SU-DHL-6 (cell line): ENCODE measurements at regions not wholly inside any gene's neighbourhood (a gene's known extent, or its start where the extent isn't known, plus 50 kb on each side); places are given as distances from the start of the nearest gene placed in this dataset.

Source experiments
- H2AFZ ChIP-seq: fragments of 200-600 bp; sonication (generic); 2 replicates; pipeline ENCODE4 v1.6.1; 2014; ENCODE audit warnings: low read depth, mild to moderate bottlenecking, moderate library complexity, mixed read lengths, antibody characterized with exemption, low read length; ENCODE audit not compliant: severe bottlenecking
- H3F3A ChIP-seq: fragments of 200-600 bp; shearing (Covaris generic); 2 replicates; pipeline ENCODE4 v1.6.0; 2016; ENCODE audit warnings: antibody characterized with exemption, mild to moderate bottlenecking; ENCODE audit not compliant: insufficient read depth
- H3K27ac ChIP-seq: fragments of 200-600 bp; sonication (generic); 2 replicates; pipeline ENCODE4 v1.5.1; 2016; ENCODE audit warnings: low read depth, mild to moderate bottlenecking, low read length, moderate library complexity, mixed read lengths
- H3K27me3 ChIP-seq: fragments of 200-600 bp; sonication (generic), shearing (Covaris generic); 2 replicates; pipeline ENCODE4 v1.6.0; 2014; ENCODE audit warnings: mild to moderate bottlenecking, low read length
- H3K36me3 ChIP-seq: fragments of 200-600 bp; sonication (generic); 2 replicates; pipeline ENCODE4 v1.6.1; 2014; ENCODE audit warnings: mild to moderate bottlenecking, low read length, mixed read lengths
- H3K4me2 ChIP-seq: fragments of 300-600, 200-600 bp; shearing (Covaris generic), sonication (generic); 2 replicates; pipeline ENCODE4 v1.6.0; 2014; ENCODE audit warnings: low read length, low read depth, mild to moderate bottlenecking; ENCODE audit not compliant: poor library complexity, severe bottlenecking
- H3K4me3 ChIP-seq: fragments of 200-600 bp; sonication (generic); 2 replicates; pipeline ENCODE4 v1.5.1; 2014; ENCODE audit warnings: antibody characterized with exemption, low read length, mild to moderate bottlenecking, mixed read lengths; ENCODE audit not compliant: insufficient read depth, poor library complexity, severe bottlenecking
- H3K79me2 ChIP-seq: fragments of 200-600 bp; sonication (generic); 2 replicates; pipeline ENCODE4 v1.6.1; 2014; ENCODE audit warnings: mild to moderate bottlenecking, low read length, moderate library complexity; ENCODE audit not compliant: insufficient read depth
- H3K9ac ChIP-seq: fragments of 200-600 bp; sonication (generic); 2 replicates; pipeline ENCODE4 v1.7.0; 2014; ENCODE audit warnings: mild to moderate bottlenecking, low read length
- H3K9me2 ChIP-seq: fragments of 200-600 bp; sonication (generic); replicated peaks from 2 replicates; pipeline ENCODE4 v1.6.1; 2014; ENCODE audit warnings: low read length; ENCODE audit not compliant: insufficient read depth
- H3K9me3 ChIP-seq: fragments of 200-600 bp; sonication (generic); 2 replicates; pipeline ENCODE4 v1.6.1; 2014; ENCODE audit warnings: low read length, mixed read lengths; ENCODE audit not compliant: insufficient read depth
- H4K20me1 ChIP-seq: fragments of 200-600 bp; sonication (generic); 2 replicates; pipeline ENCODE4 v1.6.1; 2014; ENCODE audit warnings: low read depth, mild to moderate bottlenecking, antibody characterized with exemption, low read length, moderate library complexity, mixed read lengths
- EZH2phosphoT487 ChIP-seq: fragments of 200-600 bp; sonication (generic), shearing (Covaris generic); conservative IDR thresholded peaks from 2 replicates; pipeline ENCODE4 v1.6.1; 2018; ENCODE audit warnings: mild to moderate bottlenecking, antibody characterized with exemption, low read length, moderate library complexity, mixed read lengths
- TF ChIP-seq, protein P1 (sequence below): fragments of 200-600 bp; sonication (generic); IDR thresholded peaks from one replicate; pipeline ENCODE4 v1.5.1; 2017; ENCODE audit warnings: antibody characterized with exemption, mild to moderate bottlenecking, low read length, moderate library complexity; ENCODE audit not compliant: insufficient read depth, poor library complexity, severe bottlenecking

GRCh38 chr5:82364497-82364896 is 86.3 kb upstream of the RPS23 start:
- Histone ChIP-seq H3K4me2 (no peak overlapping the region), H3K4me3 (no peak overlapping the region), H3K79me2 (no peaks in the 10 kb centered on the region), H3K36me3 (no peaks in the 10 kb centered on the region), H4K20me1 (no peaks in the 10 kb centered on the region), H3K27ac (no peak overlapping the region), H3K9me3 (no peaks in the 10 kb centered on the region), H3K9me2 (no peaks in the 10 kb centered on the region), H3K27me3 (no peaks in the 10 kb centered on the region), H2AFZ (no peak overlapping the region), H3K9ac (no peak overlapping the region), H3F3A (no peaks in the 10 kb centered on the region)
- no peak for TF ChIP-seq EZH2phosphoT487
- TF ChIP-seq, protein P1, sequence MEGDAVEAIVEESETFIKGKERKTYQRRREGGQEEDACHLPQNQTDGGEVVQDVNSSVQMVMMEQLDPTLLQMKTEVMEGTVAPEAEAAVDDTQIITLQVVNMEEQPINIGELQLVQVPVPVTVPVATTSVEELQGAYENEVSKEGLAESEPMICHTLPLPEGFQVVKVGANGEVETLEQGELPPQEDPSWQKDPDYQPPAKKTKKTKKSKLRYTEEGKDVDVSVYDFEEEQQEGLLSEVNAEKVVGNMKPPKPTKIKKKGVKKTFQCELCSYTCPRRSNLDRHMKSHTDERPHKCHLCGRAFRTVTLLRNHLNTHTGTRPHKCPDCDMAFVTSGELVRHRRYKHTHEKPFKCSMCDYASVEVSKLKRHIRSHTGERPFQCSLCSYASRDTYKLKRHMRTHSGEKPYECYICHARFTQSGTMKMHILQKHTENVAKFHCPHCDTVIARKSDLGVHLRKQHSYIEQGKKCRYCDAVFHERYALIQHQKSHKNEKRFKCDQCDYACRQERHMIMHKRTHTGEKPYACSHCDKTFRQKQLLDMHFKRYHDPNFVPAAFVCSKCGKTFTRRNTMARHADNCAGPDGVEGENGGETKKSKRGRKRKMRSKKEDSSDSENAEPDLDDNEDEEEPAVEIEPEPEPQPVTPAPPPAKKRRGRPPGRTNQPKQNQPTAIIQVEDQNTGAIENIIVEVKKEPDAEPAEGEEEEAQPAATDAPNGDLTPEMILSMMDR: no peak

DNA sequence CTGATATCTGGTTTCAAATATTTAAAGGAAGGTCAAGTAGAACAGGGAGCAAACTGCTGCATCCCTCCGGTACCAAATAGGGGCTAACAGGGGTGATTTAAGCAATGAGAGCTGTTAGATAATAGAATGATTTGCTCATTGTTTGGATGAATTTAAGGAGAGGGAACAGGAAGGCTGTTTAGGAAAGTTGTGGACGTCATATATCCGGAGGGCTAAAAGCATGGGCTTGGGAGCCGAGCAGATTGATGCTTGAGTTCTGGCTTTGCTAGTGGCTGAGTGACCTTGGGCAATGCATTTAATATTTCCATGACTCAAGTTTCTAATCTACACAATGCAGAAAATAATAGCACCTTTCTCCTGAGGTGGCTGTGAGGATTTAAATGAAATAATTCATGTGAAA is 85.4 kb upstream of the RPS23 start:
- Histone ChIP-seq H3K9me2 (no peaks in the 10 kb centered on the region), H3K9ac (no peak overlapping the region), H3F3A (no peaks in the 10 kb centered on the region), H4K20me1 (no peaks in the 10 kb centered on the region), H2AFZ (no peak overlapping the region), H3K27ac (no peak overlapping the region), H3K9me3 (no peaks in the 10 kb centered on the region), H3K4me3 (no peak overlapping the region), H3K79me2 (no peaks in the 10 kb centered on the region), H3K4me2 (no peak overlapping the region), H3K27me3 (no peaks in the 10 kb centered on the region), H3K36me3 (no peaks in the 10 kb centered on the region)
- TF ChIP-seq, protein P1: no peak
- TF ChIP-seq EZH2phosphoT487: no peak

DNA sequence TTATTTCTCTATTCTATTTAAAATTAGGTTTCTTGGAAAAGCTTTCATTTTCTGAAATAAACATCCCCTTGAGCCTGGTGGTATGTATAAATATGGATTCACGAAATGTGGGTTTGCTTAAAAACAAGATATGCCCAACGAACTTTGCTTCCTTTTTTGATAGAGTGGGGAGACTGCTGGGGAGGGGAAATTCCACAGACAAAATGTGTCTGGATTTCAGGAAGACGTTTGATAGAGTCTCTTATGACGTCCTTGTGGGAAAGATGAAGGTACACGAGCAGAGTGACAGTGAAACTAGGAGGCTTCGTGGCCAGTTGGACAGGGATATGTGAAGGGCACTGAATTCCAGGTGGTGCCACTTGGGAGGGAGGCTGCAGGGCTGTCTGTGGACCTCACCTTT is 84.5 kb upstream of the RPS23 start:
- Histone ChIP-seq H2AFZ (no peak overlapping the region), H3K9me3 (no peaks in the 10 kb centered on the region), H3K27me3 (no peaks in the 10 kb centered on the region), H3K4me2 (no peak overlapping the region), H3K9me2 (no peaks in the 10 kb centered on the region), H3K36me3 (no peaks in the 10 kb centered on the region), H3K79me2 (no peaks in the 10 kb centered on the region), H3K4me3 (no peak overlapping the region), H3K27ac (no peak overlapping the region), H3F3A (no peaks in the 10 kb centered on the region), H3K9ac (no peak overlapping the region), H4K20me1 (no peaks in the 10 kb centered on the region)
- TF ChIP-seq, protein P1: no peak
- no peak for TF ChIP-seq EZH2phosphoT487
